CD4-positive, alpha-beta T cell treated with Interleukin-2 at 100 ng/mL for 4 hours (primary cell): ENCODE measurements at regions not wholly inside any gene's neighbourhood (a gene's known extent, or its start where the extent isn't known, plus 50 kb on each side); places are given as distances from the start of the nearest gene placed in this dataset.

Experiments
- DNase-seq: peaks from one replicate; pipeline ENCODE4 v3.0.0-alpha.2; 2020; ENCODE audit warnings: low spot score

DNA sequence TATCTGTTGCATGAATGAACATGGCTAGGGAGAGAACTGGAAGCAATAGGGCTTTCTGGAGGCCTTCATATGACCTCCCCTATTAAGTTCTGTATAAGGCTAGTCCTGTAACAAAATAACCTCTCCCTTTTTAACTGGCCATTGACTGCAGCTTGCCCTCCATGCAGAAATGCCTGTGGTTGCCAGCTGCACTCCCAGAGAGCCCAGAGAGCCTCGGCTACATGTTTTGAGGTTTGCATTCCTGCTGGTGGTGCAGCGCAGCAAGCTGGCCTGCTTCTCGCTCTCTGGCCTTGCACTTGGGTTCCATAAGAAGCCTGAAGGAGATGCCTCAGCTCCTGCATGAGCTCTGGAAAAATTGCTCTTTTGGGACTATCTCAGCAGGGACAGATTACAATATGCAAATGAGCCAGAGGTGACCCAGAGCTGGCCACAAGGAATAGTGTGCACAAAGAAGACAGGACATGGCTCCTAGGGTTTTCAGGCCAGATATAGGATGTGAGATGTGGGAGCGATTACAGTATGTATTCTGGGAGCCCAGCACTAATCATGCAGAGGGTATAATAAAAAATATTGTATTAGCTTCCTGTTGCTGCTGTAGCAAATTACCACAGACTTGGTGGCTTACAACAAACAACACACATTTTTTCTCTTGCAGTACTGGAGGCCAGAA, 186.7 kb downstream of the INSIG2 start:
- no peak for DNase-seq

DNA sequence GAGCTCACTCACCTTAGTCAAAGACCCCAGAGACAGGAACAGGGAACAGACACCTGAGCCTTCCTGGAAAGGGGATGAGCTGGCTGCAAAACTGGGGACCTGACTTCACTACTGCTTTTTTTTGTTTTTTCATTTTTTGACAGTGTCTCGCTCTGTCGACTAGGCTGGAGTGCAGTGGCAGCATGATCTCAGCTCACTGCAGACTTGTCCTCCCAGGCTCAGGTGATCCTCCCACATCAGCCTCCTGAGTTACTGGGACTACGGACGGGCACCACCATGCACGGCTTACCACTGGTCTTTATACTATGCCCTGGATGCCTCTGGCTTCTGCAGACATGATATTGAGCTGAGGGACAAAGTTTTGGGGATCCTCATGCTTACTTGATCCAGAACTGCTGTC, 184.1 kb downstream of the INSIG2 start:
- DNase-seq, result no peak

DNA sequence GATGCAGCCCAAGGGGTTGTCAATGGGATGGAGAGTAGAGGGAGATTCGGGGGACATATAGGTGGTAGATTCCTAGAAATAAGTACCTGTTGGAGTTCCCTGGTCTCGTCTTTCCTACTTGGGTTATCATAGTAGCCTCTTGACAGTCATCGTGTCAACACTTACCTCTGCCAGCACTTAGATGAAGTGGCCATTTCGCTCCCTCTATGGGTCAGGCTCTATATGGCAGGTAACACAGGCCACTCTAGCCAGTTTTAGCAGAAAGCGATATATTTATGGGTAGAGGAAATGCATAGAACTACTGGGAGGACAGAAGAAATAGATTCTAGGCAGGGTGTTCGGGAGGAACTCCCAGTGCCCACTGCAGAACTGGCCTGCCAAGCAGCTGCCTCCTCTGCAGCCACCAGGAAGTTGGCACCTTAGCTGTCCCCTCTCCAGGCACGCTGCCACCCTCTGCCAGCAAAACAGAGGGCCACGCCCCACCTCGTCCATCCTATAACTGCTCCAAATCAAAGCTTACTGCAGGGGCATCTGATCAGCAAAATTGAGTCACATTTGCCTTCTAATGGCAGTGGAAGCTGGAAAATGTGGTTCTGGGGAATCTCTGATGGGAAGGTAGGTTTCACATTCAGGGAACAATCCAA, 181.3 kb downstream of the INSIG2 start:
- DNase-seq, result no peak

DNA sequence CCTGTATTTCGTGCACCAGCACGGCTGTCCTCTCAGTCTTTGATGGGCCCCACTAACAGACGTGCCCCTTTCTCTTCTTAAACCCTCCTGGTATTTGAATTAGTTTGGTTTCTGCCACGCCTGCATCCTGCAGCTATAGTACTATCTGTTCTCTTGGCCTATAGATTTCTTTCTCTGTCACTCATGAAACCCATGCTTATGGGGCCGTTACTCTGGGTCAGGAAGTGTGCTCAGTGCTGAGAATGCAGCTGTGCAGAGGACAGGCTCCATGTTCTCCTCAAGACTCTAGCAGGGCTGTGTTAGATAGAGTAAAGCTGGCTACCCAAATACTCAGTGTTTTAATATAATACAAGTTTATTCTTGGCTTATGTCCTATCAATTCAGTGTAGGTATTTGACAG, 180.0 kb downstream of the INSIG2 start:
- no peak for DNase-seq

DNA sequence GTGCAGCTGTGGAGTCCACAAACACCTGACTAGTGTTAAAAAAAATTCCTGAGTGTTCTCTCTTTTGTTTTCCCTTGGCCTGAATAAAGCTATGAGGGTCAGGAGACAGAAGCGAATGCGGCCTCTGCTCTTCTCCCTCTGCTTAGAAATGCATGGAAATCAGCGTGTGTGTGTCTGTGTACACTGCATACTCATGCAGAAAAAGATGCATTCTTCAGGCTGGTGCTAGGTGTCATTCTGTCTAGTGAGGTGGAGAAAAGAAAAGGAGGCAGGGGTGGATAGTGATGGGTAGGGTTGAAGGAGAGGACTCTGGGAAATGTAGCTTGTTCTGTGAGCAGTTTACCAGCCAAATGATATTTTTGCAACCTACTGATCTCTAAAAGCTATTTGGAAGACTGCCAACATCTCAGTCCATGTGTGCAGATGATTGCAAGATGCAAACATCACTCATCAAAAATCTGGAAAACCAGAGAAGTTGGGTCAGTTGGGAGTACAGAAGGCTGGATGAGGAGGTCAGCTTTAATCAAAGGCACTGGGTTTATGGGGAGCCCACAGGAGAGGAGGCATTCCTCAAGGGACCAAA, 177.7 kb downstream of the INSIG2 start:
- DNase-seq, result no peak

DNA sequence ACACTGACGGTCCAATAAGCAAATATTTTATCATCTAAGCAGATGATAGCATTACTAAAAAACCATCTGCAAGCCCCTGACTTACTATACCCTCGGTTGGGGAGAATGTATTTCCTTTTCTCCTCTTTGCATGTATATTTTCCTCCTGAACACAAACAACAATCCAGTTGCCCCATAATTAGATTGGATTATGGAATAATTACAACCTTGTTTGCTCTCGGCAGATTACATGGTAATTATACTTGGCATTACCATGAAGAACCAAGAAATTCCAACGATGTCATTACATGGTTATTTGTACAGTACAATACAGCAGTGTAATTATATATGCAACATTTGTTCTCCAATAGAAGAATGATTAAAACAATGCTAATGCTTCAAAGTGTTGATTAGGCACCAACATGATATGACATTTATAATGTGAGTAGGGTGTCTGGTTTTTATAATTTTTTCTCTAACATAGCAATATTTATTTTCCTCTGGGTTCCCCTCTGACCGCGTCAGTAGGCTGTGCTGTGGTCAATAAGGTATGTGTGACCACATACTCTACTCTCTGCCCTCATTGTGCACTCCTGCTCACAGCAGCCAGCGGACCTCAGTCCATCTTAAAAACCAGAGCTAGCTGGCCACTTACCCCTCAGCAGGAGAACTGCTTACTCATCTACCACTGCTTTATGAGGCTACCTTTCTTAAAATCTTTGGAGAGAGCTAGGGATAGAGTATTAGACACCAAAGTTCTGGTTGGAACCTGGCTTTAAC, 176.1 kb downstream of the INSIG2 start:
- DNase-seq, result no peak

DNA sequence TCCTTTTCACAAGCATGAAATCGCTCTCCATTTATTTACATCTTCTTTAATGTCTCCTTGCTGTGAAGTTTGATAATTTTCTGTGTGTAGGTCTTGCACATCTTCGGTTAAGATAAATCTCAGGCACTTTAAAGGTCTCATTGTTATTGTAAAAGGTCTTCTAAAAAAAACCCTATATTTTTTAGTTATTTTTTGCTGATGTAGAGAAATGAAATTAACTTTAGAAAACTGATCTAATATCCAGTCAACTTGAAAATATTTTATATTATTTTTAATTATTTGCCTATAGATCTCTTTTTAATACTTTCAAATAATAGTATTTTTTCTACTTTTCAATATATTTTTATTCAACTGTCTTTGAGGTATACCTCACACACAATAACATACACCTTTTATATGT, 169.4 kb downstream of the INSIG2 start:
- DNase-seq, result no peak

DNA sequence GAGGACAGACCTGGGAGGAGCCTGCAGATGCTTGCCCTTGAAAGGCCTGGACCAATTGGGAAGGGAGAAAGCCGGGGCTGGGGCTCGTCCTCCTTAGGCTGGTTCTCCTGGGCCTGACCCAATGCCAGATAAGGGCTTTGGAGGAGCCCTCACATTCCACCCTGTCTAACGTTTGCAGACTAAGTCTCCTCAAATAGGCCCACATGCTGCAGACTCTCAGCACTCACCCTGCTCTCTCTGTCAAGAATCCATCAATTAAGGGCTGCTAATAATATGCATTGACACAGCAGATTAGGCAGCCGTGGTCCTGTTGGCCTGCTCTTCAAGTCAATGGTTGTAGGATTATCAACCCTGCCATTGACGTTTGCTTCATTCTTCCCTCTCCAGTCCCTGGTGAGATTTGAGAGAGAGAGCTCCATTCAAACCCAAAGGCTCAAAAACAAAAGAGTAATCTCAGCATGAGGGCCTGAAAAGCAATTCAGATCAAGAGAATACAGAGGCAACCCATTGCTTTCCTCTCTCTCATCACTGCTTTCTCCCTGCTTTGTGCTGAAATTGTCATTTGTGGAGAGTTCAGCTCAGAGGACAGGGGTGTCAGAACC, 167.6 kb downstream of the INSIG2 start:
- no peak for DNase-seq

DNA sequence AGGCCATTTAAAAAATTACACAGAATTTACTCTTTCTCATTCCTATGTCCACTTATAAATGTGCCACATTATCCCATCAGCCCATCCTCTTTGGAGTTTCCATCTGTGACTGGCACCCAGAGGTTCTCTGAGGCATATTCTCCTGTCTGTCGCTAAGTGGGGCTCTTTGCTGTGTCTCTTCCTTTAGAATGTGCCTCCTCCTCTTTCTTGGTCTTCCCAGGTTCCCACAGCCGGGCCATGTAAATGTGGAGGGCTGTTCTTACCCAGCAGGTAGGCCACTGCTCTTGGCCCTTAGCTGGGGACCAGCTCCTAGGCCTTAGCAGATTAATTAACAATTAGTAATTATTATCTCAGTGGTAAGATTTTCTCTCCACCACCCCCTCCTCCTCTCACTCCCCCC, 167.0 kb downstream of the INSIG2 start:
- DNase-seq, result no peak

DNA sequence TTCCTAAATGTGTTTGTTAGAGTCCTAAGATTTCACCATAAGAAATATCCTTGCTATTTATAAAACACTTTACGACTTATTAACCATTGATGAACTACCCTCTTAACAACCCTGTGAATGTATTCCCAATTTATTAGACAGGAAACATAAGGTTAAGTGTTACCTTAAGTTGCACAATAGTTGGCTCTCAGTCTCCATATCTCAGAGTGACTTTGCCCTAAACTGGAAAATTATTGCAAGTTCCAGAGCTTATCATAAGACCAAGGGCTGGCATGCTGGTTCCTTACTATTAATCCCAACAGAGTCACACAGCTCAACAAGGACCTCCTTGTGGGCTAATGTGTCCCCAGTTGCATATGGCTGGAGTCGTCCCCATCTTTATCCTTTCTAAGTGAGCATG, 165.8 kb downstream of the INSIG2 start:
- no peak for DNase-seq

DNA sequence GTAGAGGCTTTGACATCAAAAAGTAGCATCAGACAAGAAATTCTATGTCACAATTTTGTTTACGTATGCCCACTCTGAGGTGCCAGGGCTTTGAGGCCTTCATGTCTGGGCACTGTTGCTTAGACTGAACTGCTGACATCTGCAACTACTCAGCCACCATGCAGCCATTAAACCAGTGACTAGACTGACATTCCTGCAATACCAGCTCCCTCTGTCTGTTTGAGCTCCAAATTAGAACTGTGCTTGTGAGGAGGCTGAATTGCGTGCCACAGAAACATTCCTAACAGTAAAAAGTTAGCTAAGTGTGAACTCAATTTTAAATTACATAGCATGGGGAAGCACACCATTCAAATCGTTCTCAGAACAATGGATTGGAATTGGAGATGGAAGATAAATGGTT, 163.2 kb downstream of the INSIG2 start:
- no peak for DNase-seq

DNA sequence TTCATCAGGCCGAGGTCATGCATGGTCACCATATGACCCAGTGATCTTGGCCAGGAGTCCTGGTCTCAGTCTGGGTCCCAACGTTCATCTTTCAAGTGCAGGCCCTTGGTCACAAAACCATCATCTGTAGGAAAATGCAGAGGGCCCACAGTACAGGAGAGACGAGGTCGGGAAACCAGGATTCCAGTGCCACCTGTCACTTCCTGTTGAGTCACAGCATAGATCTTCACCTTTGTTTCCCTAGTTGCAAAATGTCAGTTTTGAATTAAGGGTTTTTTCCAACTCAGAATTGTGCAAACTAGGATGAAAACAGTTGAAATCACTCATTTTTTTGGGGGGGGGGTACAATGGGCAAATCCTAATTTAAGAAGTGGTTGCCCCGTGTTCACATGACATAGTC, 162.2 kb downstream of the INSIG2 start:
- DNase-seq, result no peak

DNA sequence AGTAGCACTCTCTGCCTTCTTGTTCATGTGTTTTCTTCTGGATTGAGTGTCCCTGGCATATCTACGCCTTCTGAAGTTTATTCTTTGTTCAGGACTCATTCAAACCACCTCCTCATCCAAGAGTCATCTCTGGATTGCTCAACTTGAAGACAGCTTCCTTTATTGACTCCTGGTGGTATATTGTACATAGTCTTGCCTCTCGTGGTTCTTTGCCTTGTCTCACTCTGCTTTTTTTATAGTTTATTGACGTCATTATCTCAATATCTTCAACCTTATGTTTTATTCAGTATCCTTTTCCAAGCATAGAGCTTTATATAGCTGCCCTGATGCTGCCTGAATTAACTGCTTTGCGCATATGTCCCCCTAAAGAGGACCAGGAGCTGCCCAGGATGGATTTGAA, 161.7 kb downstream of the INSIG2 start:
- no peak for DNase-seq

DNA sequence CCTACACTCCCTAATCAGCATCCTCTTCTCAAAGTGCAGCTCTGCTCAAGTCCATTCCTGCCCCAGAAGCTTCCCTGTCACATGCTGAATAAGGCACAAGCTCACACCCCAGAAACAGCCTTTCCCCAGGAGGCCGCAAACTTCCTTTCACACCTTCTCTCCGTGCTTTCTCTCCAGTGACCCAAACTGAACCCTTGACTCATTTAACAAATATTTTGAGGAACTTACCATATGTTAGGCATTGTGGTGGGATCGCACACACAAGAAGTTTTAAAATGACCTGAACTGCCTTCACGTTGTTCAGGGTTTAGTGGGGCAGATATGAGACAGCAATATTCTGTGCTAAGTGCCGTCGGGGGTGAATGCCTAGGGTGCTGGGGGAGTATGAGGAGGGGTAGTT, 161.3 kb downstream of the INSIG2 start:
- DNase-seq, result no peak

DNA sequence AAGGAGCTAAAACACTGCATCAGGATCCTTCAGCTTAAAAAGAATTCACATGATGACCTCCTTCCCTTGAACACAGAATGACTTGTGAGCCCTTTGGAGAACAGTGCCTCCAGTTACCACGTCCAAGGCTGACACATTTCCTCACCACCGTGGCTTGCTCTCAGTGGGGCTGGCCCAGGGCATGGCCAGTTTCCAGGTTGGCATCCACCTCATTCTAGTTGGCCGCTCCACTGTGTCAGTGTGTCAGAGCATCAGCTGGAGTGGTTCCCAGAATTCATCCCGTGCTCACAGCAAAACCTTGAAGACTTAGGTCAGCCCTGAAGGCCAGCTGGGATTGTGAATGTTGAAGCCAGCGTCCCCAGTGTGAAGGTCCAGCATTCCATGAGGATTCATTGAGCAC, 158.5 kb downstream of the INSIG2 start:
- no peak for DNase-seq

DNA sequence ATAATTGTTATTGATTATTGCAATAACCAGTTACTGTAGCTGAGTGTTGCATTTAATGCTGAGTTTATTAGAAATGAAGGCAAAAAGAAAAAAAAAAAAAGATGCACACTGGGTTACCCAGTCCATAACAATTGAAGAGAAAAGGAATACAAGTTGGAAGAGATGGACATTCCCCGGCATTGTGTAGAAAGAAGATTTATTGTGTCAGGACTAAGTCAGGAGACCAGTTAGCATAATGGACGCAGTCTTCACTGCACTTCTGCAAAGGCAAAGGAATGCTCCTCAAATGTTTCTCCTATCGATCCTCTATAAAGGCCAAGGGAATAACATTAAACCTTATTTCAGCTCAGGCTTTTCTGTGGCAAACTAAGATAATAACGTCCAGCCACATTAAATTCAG, 157.8 kb downstream of the INSIG2 start:
- DNase-seq, result no peak

DNA sequence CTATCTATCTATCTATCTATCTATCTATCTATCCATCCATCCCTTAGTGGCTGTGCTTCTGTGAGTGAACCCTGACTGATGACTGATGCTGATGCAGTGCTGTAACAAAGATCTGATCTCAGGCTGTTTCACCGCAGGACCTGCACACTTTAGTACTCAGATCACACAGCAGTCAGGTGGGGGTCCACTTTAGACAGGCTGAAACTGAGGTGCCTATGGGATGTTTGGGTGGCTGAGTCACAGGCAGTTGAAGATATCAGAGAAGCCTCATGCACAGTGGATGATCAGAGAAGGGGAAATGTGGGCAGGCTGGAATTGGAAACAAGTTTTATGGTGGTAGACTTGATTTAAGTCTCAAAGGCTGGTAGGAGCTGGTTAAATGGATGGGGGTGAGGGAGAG, 156.4 kb downstream of the INSIG2 start:
- no peak for DNase-seq

DNA sequence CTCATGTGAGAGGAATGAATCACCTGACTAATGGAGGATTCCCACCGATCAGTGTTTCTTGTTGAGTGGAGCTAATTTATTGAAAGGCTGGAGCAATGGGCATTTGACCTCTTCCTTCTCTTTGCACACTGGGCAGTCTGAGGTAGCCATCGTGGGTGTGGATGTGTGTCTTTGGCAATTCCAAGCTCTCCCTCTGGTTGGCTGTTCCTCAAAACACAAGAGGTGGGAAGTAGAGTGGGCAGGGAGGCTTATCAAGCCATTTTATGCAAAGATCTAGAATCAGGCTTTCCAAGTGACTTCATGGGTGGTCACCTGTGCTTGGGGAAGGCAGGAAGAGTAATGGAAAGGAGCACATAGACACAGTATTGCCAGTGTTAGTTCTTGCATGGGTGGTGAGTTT, 154.8 kb downstream of the INSIG2 start:
- DNase-seq, result no peak

DNA sequence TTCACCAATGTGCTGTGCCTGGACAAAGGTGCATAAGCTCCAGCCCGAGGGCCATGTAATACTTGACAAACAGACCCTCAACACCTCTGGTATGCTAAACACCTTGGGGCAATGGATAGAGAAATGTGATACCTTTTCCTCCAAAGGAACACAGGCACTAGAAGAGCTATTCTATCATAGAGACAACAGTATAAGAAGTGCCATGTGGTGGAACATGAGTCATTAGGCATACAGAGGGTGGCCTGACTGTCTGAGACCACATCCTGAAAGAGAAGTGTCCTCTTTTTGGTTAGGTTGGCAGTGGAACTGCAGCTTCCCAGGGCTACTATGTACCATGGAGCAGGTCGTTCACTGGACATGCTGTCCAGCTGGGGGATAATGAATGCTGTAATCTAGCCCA, 153.9 kb downstream of the INSIG2 start:
- no peak for DNase-seq

DNA sequence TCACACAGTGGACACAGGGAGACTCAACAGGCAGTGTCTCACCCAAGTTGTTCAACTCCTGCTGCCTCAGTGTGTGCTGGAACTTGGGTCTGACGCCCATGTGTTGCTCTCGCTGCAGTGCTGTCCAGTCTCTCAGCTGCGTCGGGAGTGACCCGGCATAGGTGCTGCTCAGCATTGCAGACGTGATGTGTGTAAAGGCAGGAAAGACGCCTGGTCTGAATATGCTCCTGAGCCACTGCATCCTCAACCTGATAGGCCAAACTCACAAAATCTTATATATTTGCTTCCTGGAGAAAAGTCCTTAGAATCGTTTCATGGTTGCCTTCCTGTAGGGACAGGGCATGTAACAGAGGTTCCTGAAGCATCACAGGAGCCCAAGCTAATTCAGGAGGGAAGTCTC, 152.9 kb downstream of the INSIG2 start:
- no peak for DNase-seq

DNA sequence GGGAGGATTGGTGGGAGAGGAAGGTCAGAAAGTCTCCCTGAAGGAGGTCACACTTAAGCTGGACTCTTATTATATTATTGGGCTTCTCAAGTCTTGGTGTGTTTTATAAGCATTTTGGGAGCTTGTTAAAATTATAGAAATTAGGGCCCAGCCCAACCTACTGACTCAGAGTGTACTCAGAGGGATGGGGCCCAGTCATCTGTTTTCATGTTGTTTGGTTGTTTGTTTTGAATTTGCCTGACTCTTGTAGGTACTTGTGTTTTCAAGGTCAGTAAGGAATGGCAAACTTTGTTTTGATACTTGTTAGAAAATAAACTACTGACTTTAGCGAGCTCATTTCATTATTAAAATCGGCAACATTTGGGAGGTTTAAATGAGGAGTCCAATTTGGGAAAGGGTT, 152.0 kb downstream of the INSIG2 start:
- no peak for DNase-seq

DNA sequence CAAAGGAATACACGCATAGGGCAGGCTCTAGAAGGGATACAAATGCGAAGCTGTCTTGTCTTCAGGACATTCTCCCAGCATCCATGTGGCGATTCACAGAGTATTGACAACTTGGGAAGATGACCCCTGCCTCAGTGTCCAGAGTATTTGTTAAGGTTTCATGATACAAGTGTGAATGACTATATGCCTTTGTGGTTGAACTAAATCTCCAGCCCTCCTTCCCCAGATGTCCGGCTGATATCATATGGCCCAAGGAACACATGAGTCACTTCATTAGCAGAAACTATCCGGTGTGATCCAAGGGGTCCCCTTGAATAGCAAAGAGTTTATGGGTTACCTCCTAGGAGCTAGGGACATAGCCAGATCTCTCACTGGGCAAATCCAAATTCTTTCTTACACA, 151.0 kb downstream of the INSIG2 start:
- no peak for DNase-seq

DNA sequence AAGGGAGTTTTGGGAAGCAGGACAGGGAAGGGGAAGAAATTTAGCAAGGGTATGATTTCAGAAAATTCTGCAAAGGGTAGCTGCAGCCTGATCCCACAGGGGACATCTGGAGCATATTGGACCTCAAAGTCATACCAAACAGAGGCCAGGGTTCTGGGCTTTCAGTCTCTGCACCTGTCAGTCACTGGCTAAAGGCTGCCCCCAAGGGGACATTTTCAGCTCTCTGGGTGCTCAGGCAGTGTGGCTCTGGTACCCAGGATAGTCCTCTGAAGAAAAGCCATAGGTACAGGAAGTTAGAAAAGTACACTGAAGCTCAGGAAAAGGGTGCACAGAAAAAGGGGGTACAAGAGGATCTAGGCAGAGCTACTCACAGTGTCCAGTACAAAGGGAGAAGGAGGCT, 149.2 kb downstream of the INSIG2 start:
- no peak for DNase-seq
